Non-pigmented ciliary epithelial cell (primary cell): ENCODE measurements at regions not wholly inside any gene's neighbourhood (a gene's known extent, or its start where the extent isn't known, plus 50 kb on each side); places are given as distances from the start of the nearest gene placed in this dataset.

Experiments
- DNase-seq: peaks from one replicate; pipeline ENCODE4 v3.0.0-alpha.2; 2010; ENCODE audit warnings: low read depth

DNA sequence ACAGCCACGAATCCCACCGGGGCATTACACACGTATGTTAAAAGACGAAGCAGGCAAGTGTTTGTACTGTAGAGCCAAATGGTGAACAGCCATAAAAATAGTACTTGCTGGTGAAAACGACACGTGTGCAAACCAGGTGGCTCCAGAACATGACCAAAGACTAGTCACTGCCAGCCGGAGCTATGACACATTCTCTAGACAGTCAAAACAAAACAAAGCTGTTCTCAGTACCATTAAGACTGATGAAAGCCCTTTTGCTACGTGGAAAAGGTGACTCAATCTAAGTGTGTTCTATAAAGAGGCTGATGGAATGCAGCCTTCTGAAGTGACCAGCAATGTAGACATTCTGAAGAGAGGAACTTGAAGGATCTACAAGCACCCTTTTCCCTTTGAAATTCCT lies 367.7 kb upstream of the NETO1 start:
- peak; percentile 97 for DNase-seq

DNA sequence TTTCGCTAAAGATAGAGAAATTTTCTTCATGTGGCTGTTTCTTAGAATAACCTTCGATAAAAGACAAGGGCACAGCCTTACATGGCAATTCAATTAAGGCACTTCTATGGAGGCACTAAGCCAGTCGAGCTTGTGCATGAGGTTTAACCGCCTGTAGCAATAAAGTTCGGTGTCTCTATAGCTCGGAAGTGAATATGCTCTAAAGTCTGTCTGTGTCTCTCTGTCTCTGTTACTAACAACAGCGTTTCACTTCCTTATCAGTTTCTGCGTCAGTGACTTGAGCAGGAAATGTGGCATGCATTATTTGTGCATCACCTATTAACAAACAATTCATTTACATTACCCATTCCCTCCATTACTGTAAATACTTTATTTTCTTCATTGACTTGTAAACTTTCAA lies 365.1 kb upstream of the NETO1 start:
- DNase-seq, result no peak

DNA sequence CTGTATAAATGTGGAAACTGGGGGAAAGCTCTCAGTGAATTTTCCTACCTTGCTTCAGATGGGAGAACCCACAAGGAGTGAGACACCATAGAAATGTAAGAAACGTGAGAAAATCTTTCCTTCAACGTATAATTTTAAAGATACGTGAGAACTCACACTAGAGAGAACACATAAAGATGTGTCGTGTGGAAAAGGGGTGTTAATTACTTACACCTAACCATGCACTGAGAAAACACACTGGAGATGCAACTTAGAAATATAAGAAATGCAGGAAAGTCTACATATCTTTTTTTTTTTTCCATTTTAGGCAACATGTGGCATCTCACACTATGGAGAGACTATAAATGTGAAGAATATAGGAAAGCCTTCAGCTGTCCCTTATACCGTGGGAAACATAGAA lies 352.9 kb upstream of the NETO1 start:
- no peak for DNase-seq

DNA sequence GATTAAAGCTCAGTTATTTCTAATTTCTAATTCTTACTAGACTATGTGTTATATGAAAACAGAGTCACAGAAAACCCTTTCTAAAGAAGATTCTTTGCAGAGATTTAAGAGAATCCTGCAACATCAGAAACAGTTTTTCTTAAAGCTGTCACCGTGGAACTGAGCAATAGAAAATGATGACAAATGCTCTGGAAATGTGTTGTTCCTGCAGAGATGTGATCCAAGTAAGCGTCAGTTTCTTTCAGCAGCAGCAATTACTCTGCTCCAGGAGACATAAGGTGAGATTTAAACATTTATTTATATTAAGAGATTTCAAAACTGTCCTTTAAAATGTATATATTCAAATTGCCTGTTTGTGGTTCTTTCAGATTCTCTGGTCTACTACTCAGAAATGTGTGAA lies 350.5 kb upstream of the NETO1 start:
- DNase-seq, result no peak

DNA sequence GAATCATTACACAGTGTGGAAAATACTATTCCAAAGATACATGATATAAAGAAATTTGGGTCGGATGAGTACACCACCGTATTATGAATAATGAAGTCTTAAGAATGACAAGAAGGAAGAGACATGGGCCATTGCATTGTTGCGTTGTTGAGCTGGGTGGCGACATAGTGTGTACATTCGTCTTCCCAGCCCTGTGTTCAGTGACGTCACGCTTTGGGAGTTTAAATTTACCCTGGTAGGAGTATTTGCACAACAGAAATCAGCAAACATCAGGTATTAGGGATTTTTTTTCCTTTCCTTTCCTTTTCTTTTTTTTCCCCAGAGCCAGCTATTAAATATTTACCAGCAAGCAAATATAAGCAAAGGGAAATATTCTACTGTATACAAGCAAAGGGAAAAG lies 347.2 kb upstream of the NETO1 start:
- DNase-seq, result no peak

DNA sequence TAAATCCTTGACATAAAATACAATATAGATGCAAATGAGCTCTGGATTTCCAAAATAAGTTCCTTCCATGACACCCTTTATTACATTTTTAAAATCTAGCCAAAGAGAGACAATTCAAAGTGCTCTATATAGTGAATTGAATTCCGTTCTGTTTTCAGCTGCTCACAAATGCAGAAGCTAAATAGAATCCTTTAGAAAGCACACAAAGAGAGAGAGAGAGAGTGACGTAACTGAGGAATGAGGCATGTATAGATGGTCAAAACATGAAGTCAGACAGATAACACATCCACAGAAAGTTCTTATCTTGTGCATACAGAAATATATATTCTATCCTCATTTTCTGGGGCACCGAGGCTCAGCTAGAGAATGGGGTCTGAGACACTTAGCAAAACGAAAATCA lies 344.7 kb upstream of the NETO1 start:
- no peak for DNase-seq

DNA sequence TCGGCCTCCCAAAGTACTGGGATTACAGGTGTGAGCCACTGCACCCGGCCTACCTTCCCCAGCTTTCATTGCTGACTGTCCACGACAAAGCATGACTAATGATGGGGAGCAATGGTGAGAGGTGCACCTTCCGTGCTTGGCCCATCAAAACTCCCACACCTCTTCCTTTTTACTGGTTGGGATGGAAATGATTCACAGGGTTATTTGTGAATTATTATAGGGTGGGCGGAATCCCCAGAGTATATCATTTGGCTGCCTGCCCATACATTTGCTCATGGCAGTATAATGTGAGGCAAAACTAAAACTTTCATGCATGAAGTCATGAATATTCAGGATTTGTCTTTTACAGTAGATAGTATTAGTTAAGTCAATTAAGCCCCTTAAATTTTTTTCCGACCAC lies 334.2 kb upstream of the NETO1 start:
- no peak for DNase-seq

DNA sequence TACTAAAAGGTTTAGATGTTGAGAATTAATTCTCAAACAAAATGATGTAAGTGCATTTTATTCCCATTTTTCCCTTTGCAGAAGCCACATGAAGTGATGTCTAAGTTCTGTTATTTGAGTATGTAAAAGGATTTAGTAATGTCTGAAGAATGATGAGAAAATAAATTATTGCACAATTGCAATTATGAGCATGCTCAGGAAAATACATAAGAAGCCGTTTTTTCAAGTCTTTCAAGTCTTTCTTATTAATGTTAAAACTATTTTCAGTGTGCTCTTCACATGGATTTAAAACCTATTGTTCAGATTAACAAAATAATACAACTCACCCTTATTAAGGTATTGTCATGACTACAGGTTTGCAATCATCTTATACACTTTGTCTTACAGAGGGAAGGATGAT lies 331.4 kb upstream of the NETO1 start:
- no peak for DNase-seq

DNA sequence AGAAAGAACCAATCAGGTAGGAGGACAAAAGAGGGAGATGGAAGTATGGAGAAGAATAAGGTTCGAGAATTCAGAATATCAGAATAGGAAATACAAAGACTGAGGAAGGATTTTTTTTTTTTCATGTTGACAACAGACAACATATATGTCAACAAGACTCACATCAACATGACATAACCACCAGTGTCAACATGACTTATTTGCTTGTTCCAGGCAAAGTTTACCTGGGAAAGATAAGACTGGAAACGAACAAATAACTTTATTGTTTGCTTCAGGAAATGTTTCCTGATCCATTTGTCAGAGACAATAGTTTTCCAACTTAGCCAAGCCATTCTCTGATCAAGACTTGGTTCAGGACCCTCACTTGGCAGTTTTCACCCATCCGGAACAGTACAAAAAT lies 321.9 kb upstream of the NETO1 start:
- DNase-seq, result no peak

DNA sequence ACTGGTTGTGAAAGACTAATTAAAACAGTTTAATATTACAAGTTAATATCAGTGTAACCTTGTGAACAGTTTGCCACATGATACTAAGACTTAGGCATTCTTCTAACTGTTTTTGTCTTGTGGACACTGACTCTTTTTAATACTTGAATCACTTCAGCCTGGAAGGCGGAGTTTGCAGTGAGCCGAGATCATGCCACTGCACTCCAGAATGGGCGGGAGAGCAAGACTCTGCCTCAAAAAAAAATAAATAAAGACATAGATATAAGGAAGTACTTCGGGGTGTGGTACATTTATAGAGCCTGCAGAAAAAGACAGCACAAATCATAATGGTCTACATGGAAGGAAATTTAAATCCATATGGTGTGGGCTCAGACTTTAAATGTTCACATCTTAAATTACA lies 300.4 kb upstream of the NETO1 start:
- no peak for DNase-seq

DNA sequence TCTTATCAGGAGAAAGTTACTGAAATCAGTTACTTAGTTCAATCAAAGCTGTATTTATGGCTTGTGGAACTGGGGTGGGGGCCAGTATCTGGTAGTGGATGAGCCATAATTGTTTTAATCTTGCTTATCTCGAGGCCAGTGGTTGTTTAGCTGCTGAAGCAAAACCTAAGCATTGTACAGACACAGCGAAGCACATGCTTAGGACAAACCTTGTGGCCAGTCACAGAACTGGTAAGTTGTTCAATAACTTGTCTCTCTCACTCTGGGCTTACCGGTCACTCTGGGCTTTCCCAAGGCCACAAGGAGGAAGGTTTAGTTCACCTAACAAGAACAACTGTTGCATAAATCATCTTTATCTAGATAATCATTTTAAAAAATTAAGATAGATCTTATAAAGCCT lies 296.6 kb upstream of the NETO1 start:
- no peak for DNase-seq

DNA sequence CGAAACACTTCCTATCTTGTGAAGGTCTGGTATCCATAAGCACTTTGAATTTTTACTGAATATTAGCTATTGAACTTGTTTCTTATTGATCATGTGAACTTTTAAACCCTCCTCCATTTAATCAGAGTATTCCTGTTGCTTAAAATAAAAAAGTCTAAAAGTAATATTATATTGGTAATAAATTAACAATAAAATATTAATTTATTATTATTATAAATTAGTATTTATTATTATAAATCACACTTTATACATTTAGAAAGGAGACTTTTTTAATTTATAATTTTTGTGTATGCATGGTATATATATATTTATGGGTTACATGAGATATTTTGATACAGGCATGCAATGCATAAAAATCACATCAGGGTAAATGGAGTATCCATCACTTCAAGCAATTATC lies 295.4 kb upstream of the NETO1 start:
- no peak for DNase-seq

DNA sequence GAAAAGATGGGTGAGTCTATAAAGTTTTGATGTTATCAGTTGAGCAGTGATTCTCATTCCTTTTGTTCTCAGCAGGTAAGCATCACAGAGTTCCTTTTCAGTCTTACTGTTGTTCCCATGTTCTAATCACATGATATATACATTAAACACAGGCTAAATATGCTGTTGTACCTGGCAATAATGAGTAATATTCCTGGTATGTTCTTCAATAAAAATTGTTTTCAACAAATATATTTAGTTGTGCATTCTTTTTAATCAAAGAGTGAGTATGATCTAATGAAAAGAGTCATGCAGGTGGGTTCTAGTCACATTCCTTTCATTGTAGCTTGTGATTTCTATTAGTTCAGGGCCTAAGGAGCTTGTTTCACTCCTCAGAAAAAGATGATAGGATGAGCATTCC lies 288.3 kb upstream of the NETO1 start:
- DNase-seq, result no peak

DNA sequence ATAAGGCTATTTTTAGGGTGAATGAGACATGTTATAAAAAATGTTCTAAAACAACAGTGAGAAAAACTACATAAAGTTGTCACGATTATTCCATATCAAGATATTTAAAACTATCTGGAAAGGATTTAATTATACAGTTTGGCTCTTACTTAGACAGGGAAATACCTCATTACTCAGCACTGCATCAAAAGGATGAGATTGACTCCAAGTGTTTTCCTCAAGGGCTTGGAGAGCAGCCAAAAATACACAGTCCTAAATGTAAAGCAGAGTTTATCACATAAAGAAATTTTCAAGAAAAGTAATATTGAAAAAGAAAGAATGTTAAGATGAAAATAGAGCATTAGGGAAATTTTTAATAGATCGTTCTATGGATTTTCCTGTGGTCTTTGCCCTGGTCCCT lies 285.5 kb upstream of the NETO1 start:
- peak; percentile 22 for DNase-seq

DNA sequence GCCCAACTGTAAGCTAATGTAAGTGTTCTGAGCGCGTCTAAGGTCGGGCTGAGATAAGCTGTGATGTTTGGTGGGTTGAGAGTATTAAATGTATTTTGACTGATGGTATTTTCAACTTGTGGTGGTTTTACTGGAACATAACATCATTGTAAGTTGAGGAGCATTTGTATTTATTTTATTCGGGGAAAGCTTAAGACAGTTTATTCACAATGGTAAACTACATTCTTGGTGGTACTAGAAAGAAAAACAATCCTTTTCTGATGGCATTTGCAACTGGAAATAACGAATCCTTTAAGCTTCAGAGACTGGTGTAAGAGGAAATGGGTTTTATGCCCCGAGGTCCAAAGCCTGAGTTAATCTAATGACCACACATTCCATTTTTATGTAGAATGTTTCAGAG lies 283.3 kb upstream of the NETO1 start:
- DNase-seq, result no peak

DNA sequence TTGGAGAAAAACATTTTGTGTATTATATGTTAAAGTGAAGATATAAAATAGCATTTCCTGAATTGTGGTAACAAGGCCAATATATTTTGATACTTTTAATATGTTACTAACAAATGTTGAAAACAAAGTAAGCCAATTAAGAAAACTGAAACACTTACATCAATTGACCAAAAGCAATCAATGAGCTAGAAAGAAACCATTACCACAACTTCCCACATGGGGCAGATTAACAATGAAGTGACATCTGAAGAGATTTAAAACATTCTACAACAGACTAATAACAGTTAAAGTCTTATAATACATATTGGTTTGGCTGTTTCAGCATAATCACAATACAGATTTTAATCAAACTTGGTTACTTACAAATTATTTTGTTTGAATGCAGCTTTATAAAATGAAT lies 282.4 kb upstream of the NETO1 start:
- no peak for DNase-seq

DNA sequence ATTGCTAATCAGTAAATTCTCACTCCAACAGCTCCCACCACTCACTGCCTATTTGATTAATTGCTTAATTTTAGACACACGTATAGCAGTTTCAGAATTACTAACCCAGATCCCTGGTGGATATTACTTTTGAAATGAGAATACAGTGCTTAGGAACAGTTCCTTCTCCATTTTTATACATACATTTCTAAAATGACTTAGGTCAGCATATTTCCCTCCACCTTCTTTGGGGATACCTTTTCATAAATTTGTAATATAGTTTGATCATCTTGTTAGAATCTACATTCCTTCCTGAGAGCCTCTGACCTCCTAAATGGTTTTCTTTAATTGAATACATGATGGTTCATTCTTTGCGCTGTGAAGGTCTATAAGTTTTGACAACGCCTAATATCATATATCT lies 279.8 kb upstream of the NETO1 start:
- no peak for DNase-seq

DNA sequence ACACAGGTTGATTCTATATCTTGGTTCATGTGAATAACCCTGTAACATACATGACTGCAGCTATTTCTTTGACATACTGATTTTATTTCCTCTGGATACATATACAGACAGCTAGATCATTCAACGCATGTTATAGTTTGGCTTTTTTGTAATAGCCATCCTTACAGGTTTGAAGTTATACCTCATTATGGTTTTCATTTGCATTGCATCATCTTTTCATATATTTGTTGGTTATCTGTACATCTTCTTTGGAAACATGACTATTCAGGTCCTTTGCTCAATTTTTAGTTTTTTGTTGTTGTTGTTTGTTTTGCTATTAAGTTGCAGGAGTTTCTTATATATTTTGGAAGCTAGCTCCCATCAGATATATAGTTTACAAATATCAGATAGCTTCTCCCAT lies 276.2 kb upstream of the NETO1 start:
- DNase-seq, result no peak

DNA sequence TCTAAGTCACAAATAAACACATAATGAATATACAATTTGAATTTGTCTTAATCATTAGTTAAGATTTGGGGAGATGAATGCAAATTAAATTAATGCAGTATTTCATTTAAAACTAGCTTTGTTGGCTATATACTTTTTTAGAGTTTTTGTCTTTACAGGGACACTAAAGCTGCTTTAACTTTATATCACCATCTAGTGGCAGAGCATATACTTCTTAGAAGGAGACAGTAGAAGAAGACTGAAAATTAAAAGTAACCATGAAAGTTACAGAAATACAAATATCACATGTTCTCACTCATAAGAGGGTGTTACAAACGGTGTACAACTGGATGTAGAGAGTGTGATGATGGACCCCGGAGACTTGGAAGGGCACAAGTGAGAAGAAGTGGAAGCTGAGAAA lies 268.3 kb upstream of the NETO1 start:
- no peak for DNase-seq

DNA sequence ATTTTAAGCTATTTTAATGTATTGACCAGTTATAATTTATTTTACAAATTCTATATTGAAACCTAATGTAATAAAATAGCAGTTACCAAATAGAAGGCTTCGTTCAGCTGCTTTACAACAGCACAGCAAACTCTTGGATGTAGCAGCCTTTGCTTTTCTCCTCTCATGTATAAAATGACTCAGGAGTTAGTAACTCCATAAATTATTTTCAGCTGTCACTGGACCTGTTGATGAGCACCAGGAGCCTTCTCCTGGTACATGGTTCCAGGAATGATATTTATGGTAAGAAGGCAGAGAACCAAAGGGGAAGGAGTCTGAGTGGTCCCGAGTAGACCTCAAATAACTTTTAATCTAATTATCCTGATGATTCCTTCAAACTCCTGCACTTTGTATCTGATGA lies 256.4 kb upstream of the NETO1 start:
- DNase-seq, result no peak

DNA sequence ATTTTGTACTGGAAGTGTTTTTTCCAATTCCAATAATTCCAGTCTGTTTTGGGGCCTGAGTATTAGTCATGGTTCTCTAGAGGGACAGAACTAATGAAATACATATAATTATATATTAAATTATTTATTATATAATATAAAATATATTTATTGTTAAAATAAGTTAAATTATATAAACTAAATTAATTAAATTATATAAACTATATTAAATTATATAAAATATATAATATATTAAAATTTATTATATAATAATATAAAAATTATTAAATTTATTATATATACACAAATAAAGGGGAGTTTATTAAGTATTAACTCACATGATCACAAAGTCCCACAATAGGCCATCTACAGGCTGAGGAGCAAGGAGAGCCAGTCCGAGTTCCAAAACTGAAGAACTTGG lies 253.4 kb upstream of the NETO1 start:
- DNase-seq, result no peak

DNA sequence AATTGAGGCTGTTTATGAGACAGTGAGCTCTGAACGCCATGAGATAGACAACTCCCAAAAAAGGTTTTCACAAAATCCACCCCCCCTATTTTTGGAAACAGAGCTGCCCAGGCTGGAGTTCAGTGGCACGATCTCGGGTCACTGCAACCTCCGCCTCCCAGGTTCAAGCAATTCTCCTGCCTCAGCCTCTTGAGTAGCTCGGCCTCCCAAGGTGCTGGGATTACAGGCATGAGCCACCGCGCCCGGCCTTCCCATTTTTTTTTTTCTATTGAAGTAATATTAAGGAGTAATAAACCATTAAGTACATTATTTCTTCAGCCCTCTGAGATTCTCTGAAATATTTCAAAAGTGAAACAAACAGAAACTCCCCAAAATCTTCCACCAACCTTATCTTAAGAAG lies 252.8 kb upstream of the NETO1 start:
- no peak for DNase-seq

DNA sequence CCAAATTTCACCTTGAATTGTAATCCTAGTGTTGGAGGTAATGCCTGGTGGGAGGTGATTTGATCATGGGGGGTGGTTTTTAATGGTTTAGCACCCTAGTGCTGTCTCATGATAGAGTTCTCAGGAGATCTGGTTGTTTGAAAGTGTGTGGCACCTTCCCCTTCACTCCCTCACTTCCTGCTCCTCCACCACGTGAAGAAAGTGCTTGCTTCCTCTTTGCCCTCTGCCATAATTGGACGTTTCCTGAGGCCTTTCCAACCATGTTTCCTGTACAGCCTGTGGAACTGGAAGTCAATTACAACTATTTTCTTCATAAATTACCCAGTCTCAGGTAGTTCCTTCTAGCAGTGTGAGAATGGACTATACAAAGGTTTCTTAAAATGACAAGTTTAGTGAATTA lies 251.8 kb upstream of the NETO1 start:
- DNase-seq, result no peak

DNA sequence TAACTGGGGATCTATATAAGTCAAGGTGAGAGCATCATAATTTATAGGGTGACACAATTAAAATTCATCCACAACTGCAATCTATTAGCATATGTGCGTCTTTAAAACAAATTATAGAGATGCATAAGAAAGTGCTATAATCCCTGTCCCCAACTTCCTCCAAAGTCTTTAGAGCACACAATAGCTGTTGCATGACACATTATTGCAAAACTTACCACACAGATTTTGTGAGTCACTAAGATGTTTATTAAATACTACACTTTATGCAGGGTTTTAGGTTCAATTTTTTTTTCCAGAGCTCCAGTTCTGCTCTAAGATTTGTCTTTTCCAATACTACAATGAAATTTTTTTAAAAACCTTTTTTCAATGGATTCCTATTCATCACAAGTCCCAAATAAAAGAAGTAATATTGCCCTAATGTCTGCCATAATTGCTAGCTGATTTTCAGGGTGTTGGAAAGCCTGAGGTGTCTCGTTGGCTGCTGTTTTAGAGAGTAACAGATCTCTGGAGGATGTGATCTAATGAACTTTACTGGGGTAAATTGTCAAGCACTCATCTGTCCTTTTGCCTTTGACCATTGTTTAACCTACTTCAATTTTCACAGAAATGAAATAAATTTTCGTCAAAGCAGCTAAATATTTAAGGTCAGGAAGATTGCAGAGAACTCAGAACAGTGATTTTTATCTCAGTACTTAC lies 250.5 kb upstream of the NETO1 start:
- DNase-seq, result peak; percentile 32

DNA sequence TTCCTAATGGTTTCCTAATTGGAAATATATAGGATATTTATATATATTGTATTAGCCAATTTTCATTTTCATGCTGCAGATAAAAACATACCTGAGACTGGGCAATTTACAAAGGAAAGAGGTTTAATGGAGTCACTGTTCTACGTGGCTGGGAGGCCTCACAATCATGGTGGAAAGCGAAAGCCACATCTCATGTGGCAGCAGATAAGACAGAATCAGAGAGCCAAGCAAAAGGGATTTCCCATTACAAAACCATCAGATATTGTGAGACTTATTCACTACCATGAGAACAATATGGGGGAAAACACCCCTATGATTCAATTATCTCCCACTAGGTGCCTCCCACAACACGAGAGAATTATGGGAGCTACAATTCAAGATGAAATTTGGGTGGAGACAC lies 242.5 kb upstream of the NETO1 start:
- no peak for DNase-seq
